ENCODE measurements at regions not wholly inside any gene's neighbourhood (a gene's known extent, or its start where the extent isn't known, plus 50 kb on each side); places are given as distances from the start of the nearest gene placed in this dataset.

GRCh38 chr4:111221371-111221770, 598.5 kb upstream of the PITX2 start:
- no peaks in the 10 kb centered on the region for H3K4me1 Mint-ChIP-seq
- DNase-seq = no peak
- H3K9me3 Mint-ChIP-seq = no peaks in the 10 kb centered on the region
- ChIA-PET POLR2A (no interaction called here), CTCF (no interaction called here)
- H3K27me3 Mint-ChIP-seq = no peaks in the 10 kb centered on the region
- H3K4me3 Mint-ChIP-seq = no peak overlapping the region
- no peak overlapping the region for H3K27ac Mint-ChIP-seq
- H3K36me3 Mint-ChIP-seq (ENCODE audit: low read depth) = no peaks in the 10 kb centered on the region

- Mint-ChIP-seq H3K36me3 (ENCODE audit: low read depth) (no peaks in the 10 kb centered on the region), H3K27ac (no peak overlapping the region), H3K4me3 (no peak overlapping the region), H3K9me3 (no peaks in the 10 kb centered on the region), H3K4me1 (no peaks in the 10 kb centered on the region), H3K27me3 (no peaks in the 10 kb centered on the region)
- POLR2A ChIA-PET = no interaction called here
- no peak for DNase-seq
- CTCF ChIA-PET = no interaction called here
Observed at GRCh38 chr4:111228396-111228795, 605.5 kb upstream of the PITX2 start.

GRCh38 chr4:111228874-111229273, 606.0 kb upstream of the PITX2 start:
- H3K4me1 Mint-ChIP-seq = no peaks in the 10 kb centered on the region
- no peaks in the 10 kb centered on the region for H3K27me3 Mint-ChIP-seq
- H3K36me3 Mint-ChIP-seq (ENCODE audit: low read depth) = no peaks in the 10 kb centered on the region
- no peak overlapping the region for H3K4me3 Mint-ChIP-seq
- POLR2A ChIA-PET = no interaction called here
- H3K9me3 Mint-ChIP-seq = no peaks in the 10 kb centered on the region
- CTCF ChIA-PET = no interaction called here
- no peak overlapping the region for H3K27ac Mint-ChIP-seq
- no peak for DNase-seq

GRCh38 chr4:111230265-111230664, 607.4 kb upstream of the PITX2 start:
- Mint-ChIP-seq H3K4me3 (no peak overlapping the region), H3K36me3 (ENCODE audit: low read depth) (no peaks in the 10 kb centered on the region)
- POLR2A ChIA-PET = no interaction called here

GRCh38 chr4:111231281-111231680, 608.4 kb upstream of the PITX2 start:
- ChIA-PET POLR2A (no interaction called here), CTCF (no interaction called here)
- Mint-ChIP-seq H3K27me3 (no peaks in the 10 kb centered on the region), H3K4me3 (no peak overlapping the region), H3K4me1 (no peaks in the 10 kb centered on the region), H3K27ac (no peak overlapping the region), H3K9me3 (no peaks in the 10 kb centered on the region), H3K36me3 (ENCODE audit: low read depth) (no peaks in the 10 kb centered on the region)
- DNase-seq = no peak

More at GRCh38 chr4:111230265-111230664, 607.4 kb upstream of the PITX2 start:
- Mint-ChIP-seq H3K4me1 (no peaks in the 10 kb centered on the region), H3K9me3 (no peaks in the 10 kb centered on the region), H3K27ac (no peak overlapping the region), H3K27me3 (no peaks in the 10 kb centered on the region)
- no peak for DNase-seq
- CTCF ChIA-PET = no interaction called here

- H3K9me3 Mint-ChIP-seq = no peaks in the 10 kb centered on the region
- no peaks in the 10 kb centered on the region for H3K27me3 Mint-ChIP-seq
- no peak overlapping the region for H3K27ac Mint-ChIP-seq
- H3K36me3 Mint-ChIP-seq (ENCODE audit: low read depth) = no peaks in the 10 kb centered on the region
- POLR2A ChIA-PET = no interaction called here
- DNase-seq = no peak
- CTCF ChIA-PET = no interaction called here
- H3K4me3 Mint-ChIP-seq = no peak overlapping the region
- H3K4me1 Mint-ChIP-seq = no peaks in the 10 kb centered on the region
Observed at GRCh38 chr4:111234939-111235338, 612.1 kb upstream of the PITX2 start.

- no peak for DNase-seq
- ChIA-PET POLR2A (no interaction called here), CTCF (no interaction called here)
- Mint-ChIP-seq H3K36me3 (ENCODE audit: low read depth) (no peaks in the 10 kb centered on the region), H3K27ac (no peak overlapping the region), H3K4me1 (no peaks in the 10 kb centered on the region), H3K27me3 (no peaks in the 10 kb centered on the region), H3K4me3 (no peak overlapping the region), H3K9me3 (no peaks in the 10 kb centered on the region)
Observed at GRCh38 chr4:111263836-111264235, 641.0 kb upstream of the PITX2 start.

GRCh38 chr4:111266937-111267336, 644.1 kb upstream of the PITX2 start:
- no peaks in the 10 kb centered on the region for H3K9me3 Mint-ChIP-seq
- ChIA-PET POLR2A (no interaction called here), CTCF (no interaction called here)
- H3K27me3 Mint-ChIP-seq = no peaks in the 10 kb centered on the region
- H3K36me3 Mint-ChIP-seq (ENCODE audit: low read depth) = no peaks in the 10 kb centered on the region
- H3K27ac Mint-ChIP-seq = no peak overlapping the region
- DNase-seq = no peak
- no peaks in the 10 kb centered on the region for H3K4me1 Mint-ChIP-seq
- H3K4me3 Mint-ChIP-seq = no peak overlapping the region

- POLR2A ChIA-PET = no interaction called here
- CTCF ChIA-PET = no interaction called here
- Mint-ChIP-seq H3K9me3 (no peaks in the 10 kb centered on the region), H3K27ac (no peak overlapping the region), H3K36me3 (ENCODE audit: low read depth) (no peaks in the 10 kb centered on the region), H3K27me3 (no peaks in the 10 kb centered on the region), H3K4me1 (no peaks in the 10 kb centered on the region), H3K4me3 (no peak overlapping the region)
- no peak for DNase-seq
Observed at GRCh38 chr4:111267786-111268185, 644.9 kb upstream of the PITX2 start.

- ChIA-PET POLR2A (no interaction called here), CTCF (no interaction called here)
- Mint-ChIP-seq H3K4me3 (no peak overlapping the region), H3K9me3 (no peaks in the 10 kb centered on the region), H3K36me3 (ENCODE audit: low read depth) (no peaks in the 10 kb centered on the region), H3K27ac (no peak overlapping the region), H3K4me1 (no peaks in the 10 kb centered on the region), H3K27me3 (no peaks in the 10 kb centered on the region)
- DNase-seq = no peak
Observed at GRCh38 chr4:111268769-111269414, 646.0 kb upstream of the PITX2 start.

- no peaks in the 10 kb centered on the region for H3K27me3 Mint-ChIP-seq
- H3K4me1 Mint-ChIP-seq = no peaks in the 10 kb centered on the region
- ChIA-PET CTCF (no interaction called here), POLR2A (no interaction called here)
- no peak overlapping the region for H3K27ac Mint-ChIP-seq
- H3K4me3 Mint-ChIP-seq = no peak overlapping the region
- DNase-seq = no peak
- no peaks in the 10 kb centered on the region for H3K9me3 Mint-ChIP-seq
- no peaks in the 10 kb centered on the region for H3K36me3 Mint-ChIP-seq (ENCODE audit: low read depth)
Observed at GRCh38 chr4:111269439-111269838, 646.6 kb upstream of the PITX2 start.

- Mint-ChIP-seq H3K27me3 (no peaks in the 10 kb centered on the region), H3K36me3 (ENCODE audit: low read depth) (no peaks in the 10 kb centered on the region), H3K4me3 (no peak overlapping the region), H3K4me1 (no peaks in the 10 kb centered on the region), H3K9me3 (no peaks in the 10 kb centered on the region), H3K27ac (no peak overlapping the region)
- POLR2A ChIA-PET = no interaction called here
- no peak for DNase-seq
- CTCF ChIA-PET = no interaction called here
Observed at GRCh38 chr4:111274060-111274459, 651.2 kb upstream of the PITX2 start.

- CTCF ChIA-PET = no interaction called here
- no peaks in the 10 kb centered on the region for H3K9me3 Mint-ChIP-seq
- DNase-seq = no peak
- POLR2A ChIA-PET = no interaction called here
- no peaks in the 10 kb centered on the region for H3K4me1 Mint-ChIP-seq
- H3K4me3 Mint-ChIP-seq = no peak overlapping the region
- H3K36me3 Mint-ChIP-seq (ENCODE audit: low read depth) = no peaks in the 10 kb centered on the region
- H3K27me3 Mint-ChIP-seq = no peaks in the 10 kb centered on the region
- no peak overlapping the region for H3K27ac Mint-ChIP-seq
Observed at GRCh38 chr4:111274486-111274885, 651.6 kb upstream of the PITX2 start.

- CTCF ChIA-PET = interaction anchor here (0.6 kb wide), 1 partner anchor 831 kb away, joined by 3 read pairs; no protein-coding TSS in a partner anchor
- Mint-ChIP-seq H3K9me3 (no peaks in the 10 kb centered on the region), H3K27ac (no peak overlapping the region)
Observed at GRCh38 chr4:111281219-111281618, 658.3 kb upstream of the PITX2 start.

More at GRCh38 chr4:111281219-111281618, 658.3 kb upstream of the PITX2 start:
- POLR2A ChIA-PET = no interaction called here
- H3K36me3 Mint-ChIP-seq (ENCODE audit: low read depth) = no peaks in the 10 kb centered on the region
- H3K4me3 Mint-ChIP-seq = no peak overlapping the region
- H3K27me3 Mint-ChIP-seq = no peaks in the 10 kb centered on the region
- no peaks in the 10 kb centered on the region for H3K4me1 Mint-ChIP-seq
- DNase-seq = no peak
